ENCODE measurements at regions not wholly inside any gene's neighbourhood (a gene's known extent, or its start where the extent isn't known, plus 50 kb on each side); places are given as distances from the start of the nearest gene placed in this dataset.

- TF ChIP-seq POLR2A (IDR thresholded peaks at IDR 0.05) (no peak), CTCF (IDR thresholded peaks at IDR 0.05) (no peak)
These were observed 309.5 kb upstream of the PMFBP1 start for GRCh38 chr16:72481419-72481818.

All from upper lobe of left lung (tissue), 4 donors.